OCI-LY1 (cell line): ENCODE measurements at regions not wholly inside any gene's neighbourhood (a gene's known extent, or its start where the extent isn't known, plus 50 kb on each side); places are given as distances from the start of the nearest gene placed in this dataset.

Source experiments
- H2AFZ ChIP-seq: fragments of 200-600 bp; sonication (generic), shearing (Covaris generic); 2 replicates; pipeline ENCODE4 v1.6.0; 2014; ENCODE audit warnings: antibody characterized with exemption, mild to moderate bottlenecking, low read length
- H3F3A ChIP-seq: fragments of 200-600 bp; sonication (generic), shearing (Covaris generic); 2 replicates; pipeline ENCODE4 v1.6.0; 2014; ENCODE audit warnings: mild to moderate bottlenecking, antibody characterized with exemption, low read length, moderate library complexity; ENCODE audit not compliant: insufficient read depth
- H3K27ac ChIP-seq: fragments of 200-600 bp; sonication (generic); 2 replicates; pipeline ENCODE4 v1.5.1; 2014; ENCODE audit warnings: low read length, mixed run types, mild to moderate bottlenecking, low read depth; ENCODE audit not compliant: poor library complexity, severe bottlenecking
- H3K27me3 ChIP-seq: fragments of 200-600 bp; sonication (generic); 2 replicates; pipeline ENCODE4 v1.6.0; 2014; ENCODE audit warnings: antibody characterized with exemption, mild to moderate bottlenecking, low read length, moderate library complexity; ENCODE audit not compliant: insufficient read depth
- H3K36me3 ChIP-seq: fragments of 200-600 bp; sonication (generic); 2 replicates; pipeline ENCODE4 v1.6.1; 2014; ENCODE audit warnings: mild to moderate bottlenecking, antibody characterized with exemption, low read length, moderate library complexity, mixed read lengths; ENCODE audit not compliant: insufficient read depth
- H3K4me1 ChIP-seq: fragments of 200-600 bp; sonication (generic); 2 replicates; pipeline ENCODE4 v1.5.1; 2014; ENCODE audit warnings: mild to moderate bottlenecking, low read length, moderate library complexity; ENCODE audit not compliant: insufficient read depth, severe bottlenecking
- H3K4me2 ChIP-seq: fragments of 200-600 bp; sonication (generic), shearing (Covaris generic); 2 replicates; pipeline ENCODE4 v1.6.1; 2014; ENCODE audit warnings: low read length
- H3K4me3 ChIP-seq: fragments of 200-600 bp; sonication (generic); 2 replicates; pipeline ENCODE4 v1.5.1; 2014; ENCODE audit warnings: low read length, low read depth, mild to moderate bottlenecking, mixed read lengths; ENCODE audit not compliant: poor library complexity, severe bottlenecking
- H3K79me2 ChIP-seq: fragments of 200-600 bp; shearing (Covaris generic); 2 replicates; pipeline ENCODE4 v1.6.1; 2016; ENCODE audit warnings: mixed run types, low read length, mixed read lengths; ENCODE audit not compliant: insufficient read depth
- H3K9ac ChIP-seq: fragments of 200-600 bp; sonication (generic), shearing (Covaris generic); 2 replicates; pipeline ENCODE4 v1.6.1; 2014; ENCODE audit warnings: mild to moderate bottlenecking, low read length, mixed read lengths
- H3K9me2 ChIP-seq: fragments of 200-600 bp; sonication (generic), shearing (Covaris generic); 2 replicates; pipeline ENCODE4 v1.6.1; 2014; ENCODE audit warnings: low read depth, mild to moderate bottlenecking, low read length, mixed read lengths
- H3K9me3 ChIP-seq: fragments of 200-600 bp; shearing (Covaris generic); 2 replicates; pipeline ENCODE4 v1.6.1; 2014; ENCODE audit warnings: low read length, mixed read lengths
- H4K20me1 ChIP-seq: fragments of 200-600 bp; sonication (generic), shearing (Covaris generic); 2 replicates; pipeline ENCODE4 v1.6.0; 2016; ENCODE audit warnings: mild to moderate bottlenecking, low read length; ENCODE audit not compliant: insufficient read depth
- EZH2 ChIP-seq: fragments of 200-600 bp; sonication (generic), shearing (Covaris generic); IDR thresholded peaks from 2 replicates; pipeline ENCODE4 v1.8.0; 2017; ENCODE audit warnings: borderline replicate concordance, mixed run types, mild to moderate bottlenecking, antibody characterized with exemption, low read length, moderate library complexity, mixed read lengths
- TF ChIP-seq, protein P1 (sequence below): fragments of 200-600 bp; sonication (generic), shearing (Covaris generic); IDR thresholded peaks from 2 replicates; pipeline ENCODE4 v1.5.1; 2017; ENCODE audit warnings: mild to moderate bottlenecking, antibody characterized with exemption, low read length, moderate library complexity, mixed read lengths

DNA sequence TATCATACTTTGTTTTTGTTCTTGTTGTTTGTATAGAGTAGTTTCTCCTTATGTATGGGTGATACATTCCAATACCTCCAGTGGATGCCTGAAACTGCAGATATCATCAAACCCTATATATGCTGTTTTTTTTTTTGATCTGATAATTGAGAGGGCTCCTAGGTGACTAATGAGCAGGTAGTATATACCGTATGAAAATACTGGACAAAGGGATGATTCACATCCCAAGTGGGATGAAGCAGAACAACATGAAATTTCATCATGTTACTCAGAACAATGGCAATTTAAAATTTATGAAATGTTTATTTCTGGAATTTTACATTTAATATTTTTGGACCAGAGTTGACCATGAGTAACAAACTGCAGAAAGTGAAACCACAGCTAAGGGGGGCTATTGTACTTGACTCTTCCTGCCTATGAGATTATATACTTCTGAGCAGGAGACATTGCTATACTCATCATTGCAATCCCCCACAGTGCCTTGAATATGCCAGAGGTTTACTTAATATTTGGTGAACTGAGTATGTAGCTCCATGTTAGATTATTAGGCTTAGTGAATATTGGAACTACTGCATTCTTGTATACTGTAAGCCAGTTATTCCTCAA lies 258.7 kb upstream of the FBXL7 start:
- no peak overlapping the region for H3K9ac ChIP-seq
- H3K4me3 ChIP-seq: no peak overlapping the region
- no peaks in the 10 kb centered on the region for H3K4me1 ChIP-seq
- no peaks in the 10 kb centered on the region for H3K27me3 ChIP-seq
- H3K4me2 ChIP-seq: no peak overlapping the region
- H3K79me2 ChIP-seq: no peaks in the 10 kb centered on the region
- H3K36me3 ChIP-seq: no peaks in the 10 kb centered on the region
- H3K27ac ChIP-seq: no peak overlapping the region
- no peaks in the 10 kb centered on the region for H4K20me1 ChIP-seq
- no peaks in the 10 kb centered on the region for H3K9me2 ChIP-seq
- H3K9me3 ChIP-seq: no peaks in the 10 kb centered on the region
- no peaks in the 10 kb centered on the region for H3F3A ChIP-seq
- TF ChIP-seq, protein P1, sequence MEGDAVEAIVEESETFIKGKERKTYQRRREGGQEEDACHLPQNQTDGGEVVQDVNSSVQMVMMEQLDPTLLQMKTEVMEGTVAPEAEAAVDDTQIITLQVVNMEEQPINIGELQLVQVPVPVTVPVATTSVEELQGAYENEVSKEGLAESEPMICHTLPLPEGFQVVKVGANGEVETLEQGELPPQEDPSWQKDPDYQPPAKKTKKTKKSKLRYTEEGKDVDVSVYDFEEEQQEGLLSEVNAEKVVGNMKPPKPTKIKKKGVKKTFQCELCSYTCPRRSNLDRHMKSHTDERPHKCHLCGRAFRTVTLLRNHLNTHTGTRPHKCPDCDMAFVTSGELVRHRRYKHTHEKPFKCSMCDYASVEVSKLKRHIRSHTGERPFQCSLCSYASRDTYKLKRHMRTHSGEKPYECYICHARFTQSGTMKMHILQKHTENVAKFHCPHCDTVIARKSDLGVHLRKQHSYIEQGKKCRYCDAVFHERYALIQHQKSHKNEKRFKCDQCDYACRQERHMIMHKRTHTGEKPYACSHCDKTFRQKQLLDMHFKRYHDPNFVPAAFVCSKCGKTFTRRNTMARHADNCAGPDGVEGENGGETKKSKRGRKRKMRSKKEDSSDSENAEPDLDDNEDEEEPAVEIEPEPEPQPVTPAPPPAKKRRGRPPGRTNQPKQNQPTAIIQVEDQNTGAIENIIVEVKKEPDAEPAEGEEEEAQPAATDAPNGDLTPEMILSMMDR: no peak
- TF ChIP-seq EZH2: no peak
- no peak overlapping the region for H2AFZ ChIP-seq

DNA sequence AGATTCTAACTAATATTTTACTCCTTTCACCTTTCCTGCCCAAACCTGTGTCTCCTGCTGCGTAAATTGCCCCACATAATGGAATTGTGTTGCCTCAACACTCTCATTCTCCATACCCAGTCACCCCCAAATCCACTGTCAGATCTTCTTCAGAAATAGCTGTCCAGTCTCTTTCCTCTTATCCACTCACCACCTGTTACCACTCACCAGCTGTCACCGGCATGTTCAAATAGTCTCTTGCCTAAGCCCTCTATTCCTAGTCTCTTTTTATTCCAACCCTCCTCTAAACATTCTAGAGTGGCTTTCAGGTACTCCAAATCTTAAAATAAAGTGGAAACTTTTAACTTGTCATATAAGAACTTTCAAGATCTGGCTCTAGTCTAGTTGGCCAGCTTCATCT lies 262.0 kb upstream of the FBXL7 start:
- H3K4me2 ChIP-seq: no peak overlapping the region

DNA sequence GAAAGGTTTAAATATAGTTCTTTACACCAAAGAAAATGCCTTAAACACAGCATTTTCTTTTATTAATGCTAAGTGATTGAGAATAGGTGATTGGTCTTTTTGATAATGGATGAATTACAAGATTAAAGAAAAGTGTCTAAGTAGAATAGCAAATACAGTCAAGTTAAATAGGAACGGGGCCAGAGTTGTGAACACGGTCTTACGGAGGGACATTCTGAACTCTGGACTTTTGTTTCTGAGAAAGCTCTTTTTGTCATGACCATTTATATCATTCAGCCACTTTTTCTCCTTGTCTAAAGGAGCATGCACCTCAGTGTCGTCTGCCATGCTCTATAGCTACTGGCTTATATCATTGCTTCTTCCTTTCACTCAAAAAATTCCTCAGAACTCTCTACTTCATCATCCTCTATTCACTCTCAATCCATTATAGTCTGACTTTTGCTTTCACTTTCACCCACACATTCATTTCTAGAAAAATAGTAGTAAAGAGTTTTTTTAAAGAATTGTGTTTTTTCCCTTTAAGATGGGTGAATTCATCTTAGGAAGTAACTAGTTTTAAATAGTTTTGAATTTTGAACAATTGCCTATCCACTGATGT lies 263.0 kb upstream of the FBXL7 start:
- Histone ChIP-seq H3K27me3 (no peaks in the 10 kb centered on the region), H3K36me3 (no peaks in the 10 kb centered on the region), H3K9ac (no peak overlapping the region), H3F3A (no peaks in the 10 kb centered on the region), H3K79me2 (no peaks in the 10 kb centered on the region), H4K20me1 (no peaks in the 10 kb centered on the region), H3K4me1 (no peaks in the 10 kb centered on the region), H3K9me3 (no peaks in the 10 kb centered on the region), H3K4me2 (no peak overlapping the region), H3K4me3 (no peak overlapping the region), H2AFZ (no peak overlapping the region), H3K9me2 (no peaks in the 10 kb centered on the region), H3K27ac (no peak overlapping the region)
- TF ChIP-seq, protein P1: no peak
- TF ChIP-seq EZH2: no peak

More for the DNA sequence above, 262.0 kb upstream of the FBXL7 start:
- Histone ChIP-seq H3F3A (no peaks in the 10 kb centered on the region), H4K20me1 (no peaks in the 10 kb centered on the region), H2AFZ (no peak overlapping the region), H3K4me1 (no peaks in the 10 kb centered on the region), H3K79me2 (no peaks in the 10 kb centered on the region), H3K27me3 (no peaks in the 10 kb centered on the region), H3K27ac (no peak overlapping the region), H3K4me3 (no peak overlapping the region), H3K9me2 (no peaks in the 10 kb centered on the region), H3K9ac (no peak overlapping the region), H3K36me3 (no peaks in the 10 kb centered on the region), H3K9me3 (no peaks in the 10 kb centered on the region)
- TF ChIP-seq, protein P1: no peak
- TF ChIP-seq EZH2: no peak
